Ascending aorta (tissue), 2 donors: ENCODE measurements at regions not wholly inside any gene's neighbourhood (a gene's known extent, or its start where the extent isn't known, plus 50 kb on each side); places are given as distances from the start of the nearest gene placed in this dataset.
"Not testable (repeated sequence)": the region's sequence is repeated elsewhere in the genome, so short reads cannot be mapped to it uniquely, and the experiment has no call there.

Experiments
- DNase-seq, 2 donors: peaks; one replicate each; pipeline ENCODE4 v3.0.0-alpha.2; 2019; ENCODE audit warnings: low spot score in 2 of 2
- H3K27ac ChIP-seq, 2 donors: fragments of 200-600 bp; sonication (generic); one replicate each; pipeline ENCODE4 v1.5.1; 2016 to 2017; ENCODE audit warnings: mild to moderate bottlenecking in 1 of 2
- H3K27me3 ChIP-seq: fragments of 200-600 bp; sonication (generic); one replicate; pipeline ENCODE4 v1.5.1; 2017
- H3K36me3 ChIP-seq, 2 donors: fragments of 200-600 bp; sonication (generic); one replicate each; pipeline ENCODE4 v1.5.1; 2016
- H3K4me1 ChIP-seq, 2 donors: fragments of 200-600 bp; sonication (generic); one replicate each; pipeline ENCODE4 v1.5.1; 2016 to 2017; ENCODE audit warnings: mild to moderate bottlenecking in 1 of 2
- H3K4me3 ChIP-seq, 2 donors: fragments of 200-600 bp; sonication (generic); one replicate each; pipeline ENCODE4 v1.5.1; 2016 to 2017; ENCODE audit warnings: mild to moderate bottlenecking in 1 of 2
- H3K9me3 ChIP-seq, 2 donors: fragments of 200-600 bp; sonication (generic); one replicate each; pipeline ENCODE4 v1.5.1; 2016
- intact Hi-C: fragments of 100-400 bp; cut with DNase I; formaldehyde crosslinking; loops from one replicate; pipeline ENCODE4 v1.15.1; 2023
- TF ChIP-seq, protein P1 (sequence below), 3 experiments: fragments of 200-600 bp in 2 of 3; fragments of 450-650 bp in 1 of 3; sonication (generic) in 2 of 3; IDR thresholded peaks; one replicate each; pipeline ENCODE4 v1.5.1; 2016 to 2019; ENCODE audit warnings: antibody characterized with exemption in 3 of 3, mild to moderate bottlenecking in 1 of 3, moderate library complexity in 1 of 3

- H3K27ac ChIP-seq: no peak overlapping the region
- no peaks in the 10 kb centered on the region for H3K36me3 ChIP-seq
- no peaks in the 10 kb centered on the region for H3K27me3 ChIP-seq
- DNase-seq: no peak
- no peaks in the 10 kb centered on the region for H3K4me1 ChIP-seq
- H3K9me3 ChIP-seq: no peaks in the 10 kb centered on the region
- TF ChIP-seq, protein P1, sequence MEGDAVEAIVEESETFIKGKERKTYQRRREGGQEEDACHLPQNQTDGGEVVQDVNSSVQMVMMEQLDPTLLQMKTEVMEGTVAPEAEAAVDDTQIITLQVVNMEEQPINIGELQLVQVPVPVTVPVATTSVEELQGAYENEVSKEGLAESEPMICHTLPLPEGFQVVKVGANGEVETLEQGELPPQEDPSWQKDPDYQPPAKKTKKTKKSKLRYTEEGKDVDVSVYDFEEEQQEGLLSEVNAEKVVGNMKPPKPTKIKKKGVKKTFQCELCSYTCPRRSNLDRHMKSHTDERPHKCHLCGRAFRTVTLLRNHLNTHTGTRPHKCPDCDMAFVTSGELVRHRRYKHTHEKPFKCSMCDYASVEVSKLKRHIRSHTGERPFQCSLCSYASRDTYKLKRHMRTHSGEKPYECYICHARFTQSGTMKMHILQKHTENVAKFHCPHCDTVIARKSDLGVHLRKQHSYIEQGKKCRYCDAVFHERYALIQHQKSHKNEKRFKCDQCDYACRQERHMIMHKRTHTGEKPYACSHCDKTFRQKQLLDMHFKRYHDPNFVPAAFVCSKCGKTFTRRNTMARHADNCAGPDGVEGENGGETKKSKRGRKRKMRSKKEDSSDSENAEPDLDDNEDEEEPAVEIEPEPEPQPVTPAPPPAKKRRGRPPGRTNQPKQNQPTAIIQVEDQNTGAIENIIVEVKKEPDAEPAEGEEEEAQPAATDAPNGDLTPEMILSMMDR (IDR thresholded peaks at IDR 0.05): no peak
- intact Hi-C loops: no loop called here
- H3K4me3 ChIP-seq: no peak overlapping the region
Measured at GRCh38 chr22:23450434-23450795, 129.7 kb downstream of the IGLL1 start.

GRCh38 chr22:23449748-23450433 is 130.2 kb downstream of the IGLL1 start:
- H3K36me3 ChIP-seq, DNase-seq, H3K27me3 ChIP-seq, H3K4me1 ChIP-seq, intact Hi-C loops, H3K4me3 ChIP-seq, H3K9me3 ChIP-seq, H3K27ac ChIP-seq: not testable (repeated sequence)

DNA sequence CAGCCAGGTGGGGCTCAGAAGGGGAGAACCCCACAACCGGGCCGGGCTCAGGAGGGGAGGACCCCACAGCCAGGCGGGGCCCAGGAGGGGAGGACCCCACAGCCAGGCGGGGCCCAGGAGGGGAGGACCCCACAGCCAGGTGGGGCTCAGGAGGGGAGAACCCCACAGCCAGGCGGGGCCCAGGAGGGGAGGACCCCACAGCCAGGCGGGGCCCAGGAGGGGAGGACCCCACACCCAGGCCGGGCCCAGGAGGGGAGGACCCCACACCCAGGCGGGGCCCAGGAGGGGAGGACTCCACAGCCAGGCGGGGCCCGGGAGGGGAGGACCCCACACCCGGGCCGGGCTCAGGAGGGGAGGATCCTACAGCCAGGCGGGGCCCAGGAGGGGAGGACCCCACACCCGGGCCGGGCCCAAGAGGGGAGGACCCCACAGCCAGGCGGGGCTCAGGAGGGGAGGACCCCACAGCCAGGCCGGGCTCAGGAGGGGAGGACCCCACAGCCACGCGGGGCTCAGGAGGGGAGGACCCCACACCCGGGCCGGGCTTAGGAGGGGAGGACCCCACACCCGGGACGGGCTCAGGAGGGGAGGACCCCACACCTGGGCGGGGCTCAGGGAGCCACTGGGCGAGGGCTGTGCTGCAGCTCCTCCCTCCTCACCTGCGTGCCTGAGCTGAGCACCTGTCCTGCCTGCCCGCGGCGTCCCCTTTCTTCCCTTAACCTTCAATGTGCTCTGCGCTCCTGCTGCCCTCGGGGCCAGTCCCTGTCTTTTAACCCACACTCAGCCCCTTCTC is 131.4 kb downstream of the IGLL1 start:
- DNase-seq, H3K27ac ChIP-seq, H3K4me1 ChIP-seq, H3K4me3 ChIP-seq, H3K27me3 ChIP-seq, H3K36me3 ChIP-seq, intact Hi-C loops, H3K9me3 ChIP-seq: not testable (repeated sequence)

DNA sequence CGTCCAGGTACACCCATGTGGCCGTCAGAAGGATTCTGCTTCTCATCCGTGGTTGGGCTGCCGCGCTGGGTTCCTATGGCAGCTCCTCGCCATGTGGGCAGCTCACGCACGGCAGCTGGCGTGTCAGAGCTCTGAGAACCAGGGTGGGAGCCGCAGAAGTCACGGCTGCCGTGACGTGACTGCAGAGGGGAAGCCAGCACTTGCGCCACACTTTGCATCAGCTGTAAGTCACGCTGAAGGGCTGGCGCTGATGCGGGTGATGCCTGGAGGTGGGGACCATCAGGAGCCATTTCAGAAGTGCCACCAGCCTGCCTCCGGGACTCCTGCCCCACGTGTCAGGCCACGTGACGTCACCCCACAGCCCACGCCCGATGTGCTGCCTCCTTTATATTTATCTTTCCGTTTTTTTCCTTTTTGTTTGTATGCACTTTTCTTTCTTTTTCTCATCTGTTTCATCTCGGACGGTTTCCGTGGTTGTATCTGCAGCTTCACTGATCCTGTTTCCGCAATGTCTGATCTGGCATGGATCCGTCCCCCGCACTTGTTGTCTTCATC is 133.2 kb downstream of the IGLL1 start:
- H3K36me3 ChIP-seq: no peaks in the 10 kb centered on the region
- no peak overlapping the region for H3K27ac ChIP-seq
- no peak for DNase-seq
- H3K9me3 ChIP-seq: no peaks in the 10 kb centered on the region
- H3K4me3 ChIP-seq: no peak overlapping the region
- TF ChIP-seq, protein P1 (IDR thresholded peaks at IDR 0.05): no peak
- intact Hi-C loops: no loop called here
- no peaks in the 10 kb centered on the region for H3K4me1 ChIP-seq
- no peaks in the 10 kb centered on the region for H3K27me3 ChIP-seq

DNA sequence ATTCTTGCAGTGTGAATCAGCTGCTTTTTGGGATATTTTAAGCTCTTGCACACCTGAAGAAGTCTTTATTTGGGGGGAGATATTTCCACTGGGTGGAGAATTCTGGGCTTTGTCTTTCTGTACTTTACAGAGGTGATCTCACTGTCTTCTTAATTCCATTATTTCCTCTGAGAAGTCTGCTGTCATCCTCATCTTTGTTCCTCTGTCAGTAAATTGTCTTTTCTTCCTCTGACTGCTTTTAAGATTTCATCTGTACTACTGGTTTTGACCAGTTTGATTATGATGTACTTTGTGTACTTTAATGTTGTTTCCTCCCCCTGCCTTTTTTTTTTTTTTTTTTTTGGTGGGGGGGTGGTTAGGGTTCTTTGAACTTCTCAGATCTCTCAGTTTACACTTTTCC is 133.9 kb downstream of the IGLL1 start:
- H3K36me3 ChIP-seq, H3K9me3 ChIP-seq, H3K4me1 ChIP-seq, H3K27me3 ChIP-seq, H3K27ac ChIP-seq, intact Hi-C loops, H3K4me3 ChIP-seq, DNase-seq: not testable (repeated sequence)

DNA sequence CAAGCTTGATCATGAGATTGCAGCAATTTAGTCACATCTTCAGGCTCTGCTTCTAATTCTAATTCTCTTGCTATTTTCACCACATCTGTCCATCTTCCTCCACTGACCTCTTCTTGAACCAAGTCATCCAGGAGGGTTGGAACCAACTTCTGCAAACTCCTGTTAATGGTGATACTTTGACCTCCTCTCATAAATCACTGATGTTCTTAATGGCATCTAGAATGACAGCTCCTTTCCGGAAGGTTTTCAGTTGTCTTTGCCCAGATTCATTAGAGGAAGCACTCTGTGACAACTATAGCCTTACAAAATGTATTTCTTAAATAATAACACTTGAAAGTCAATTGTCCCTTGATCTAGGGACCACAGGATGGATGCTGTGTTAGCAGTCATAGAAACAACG is 136.2 kb downstream of the IGLL1 start:
- H3K36me3 ChIP-seq, H3K27ac ChIP-seq, DNase-seq, H3K9me3 ChIP-seq, H3K4me1 ChIP-seq, H3K4me3 ChIP-seq, intact Hi-C loops, H3K27me3 ChIP-seq: not testable (repeated sequence)

GRCh38 chr22:23439581-23439980 is 140.5 kb downstream of the IGLL1 start:
- intact Hi-C loops, H3K4me3 ChIP-seq, H3K36me3 ChIP-seq, H3K9me3 ChIP-seq, H3K4me1 ChIP-seq, H3K27me3 ChIP-seq, H3K27ac ChIP-seq, DNase-seq: not testable (repeated sequence)

GRCh38 chr22:23438216-23438615 is 141.9 kb downstream of the IGLL1 start:
- TF ChIP-seq, protein P1 (IDR thresholded peaks at IDR 0.05): no peak
- intact Hi-C loops: no loop called here
- Histone ChIP-seq H3K27ac (no peak overlapping the region), H3K4me3 (no peak overlapping the region), H3K36me3 (no peaks in the 10 kb centered on the region), H3K9me3 (no peaks in the 10 kb centered on the region), H3K27me3 (no peaks in the 10 kb centered on the region), H3K4me1 (no peaks in the 10 kb centered on the region)
- no peak for DNase-seq
